ENCODE measurements at regions not wholly inside any gene's neighbourhood (a gene's known extent, or its start where the extent isn't known, plus 50 kb on each side); places are given as distances from the start of the nearest gene placed in this dataset.
A peak's percentile ranks its signal among the peaks of the same experiment; 100 is the strongest.

DNA sequence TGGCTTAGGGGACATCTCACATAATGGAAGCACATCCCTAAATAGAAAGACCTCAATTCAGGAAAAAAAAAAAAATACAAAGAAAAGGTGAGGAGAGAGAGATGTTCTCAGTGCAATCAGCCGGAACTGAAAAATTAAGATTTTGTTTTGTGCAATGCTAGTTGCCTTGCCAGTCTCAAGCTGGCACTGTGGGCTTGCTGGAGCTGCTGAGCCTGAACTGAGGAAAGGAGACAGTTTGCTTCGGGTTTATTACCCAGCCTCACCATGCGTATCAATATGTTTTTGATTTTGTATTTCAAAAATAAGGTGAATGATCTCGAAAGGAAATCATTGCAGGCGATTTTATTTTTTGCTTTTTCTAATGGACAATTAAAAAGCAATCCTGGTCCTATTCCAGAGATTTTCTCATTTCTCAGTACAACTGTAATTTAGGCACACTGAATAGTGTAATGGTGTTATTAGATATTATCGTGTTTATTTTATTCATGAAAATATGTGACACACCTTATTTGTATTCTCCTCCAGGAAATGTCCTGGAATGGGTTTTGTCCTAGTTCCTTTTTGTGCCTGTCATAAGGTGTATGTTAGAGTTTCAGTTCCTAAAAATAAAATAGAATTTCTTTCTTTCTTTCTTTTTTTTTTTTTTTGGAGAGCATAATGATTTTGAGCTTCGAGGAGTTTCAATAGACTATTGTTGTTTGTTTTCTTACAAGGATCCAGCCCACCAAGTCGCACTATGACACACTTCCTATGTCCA, 72.8 kb upstream of the ZEB2 start:
- Mint-ChIP-seq H3K4me1 (peaks cover 10% of the 10 kb centered on the region), H3K27me3 (ENCODE audit: low read depth) (no peaks in the 10 kb centered on the region), H3K27ac (no peak overlapping the region), H3K4me3 (no peak overlapping the region), H3K9me3 (peaks cover 2% of the 10 kb centered on the region), H3K36me3 (ENCODE audit: low read depth) (no peaks in the 10 kb centered on the region)
- TF ChIP-seq, protein P1, sequence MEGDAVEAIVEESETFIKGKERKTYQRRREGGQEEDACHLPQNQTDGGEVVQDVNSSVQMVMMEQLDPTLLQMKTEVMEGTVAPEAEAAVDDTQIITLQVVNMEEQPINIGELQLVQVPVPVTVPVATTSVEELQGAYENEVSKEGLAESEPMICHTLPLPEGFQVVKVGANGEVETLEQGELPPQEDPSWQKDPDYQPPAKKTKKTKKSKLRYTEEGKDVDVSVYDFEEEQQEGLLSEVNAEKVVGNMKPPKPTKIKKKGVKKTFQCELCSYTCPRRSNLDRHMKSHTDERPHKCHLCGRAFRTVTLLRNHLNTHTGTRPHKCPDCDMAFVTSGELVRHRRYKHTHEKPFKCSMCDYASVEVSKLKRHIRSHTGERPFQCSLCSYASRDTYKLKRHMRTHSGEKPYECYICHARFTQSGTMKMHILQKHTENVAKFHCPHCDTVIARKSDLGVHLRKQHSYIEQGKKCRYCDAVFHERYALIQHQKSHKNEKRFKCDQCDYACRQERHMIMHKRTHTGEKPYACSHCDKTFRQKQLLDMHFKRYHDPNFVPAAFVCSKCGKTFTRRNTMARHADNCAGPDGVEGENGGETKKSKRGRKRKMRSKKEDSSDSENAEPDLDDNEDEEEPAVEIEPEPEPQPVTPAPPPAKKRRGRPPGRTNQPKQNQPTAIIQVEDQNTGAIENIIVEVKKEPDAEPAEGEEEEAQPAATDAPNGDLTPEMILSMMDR (IDR thresholded peaks at IDR 0.05; ENCODE audit: unreplicated experiment in 3 of 3) = no peak

DNA sequence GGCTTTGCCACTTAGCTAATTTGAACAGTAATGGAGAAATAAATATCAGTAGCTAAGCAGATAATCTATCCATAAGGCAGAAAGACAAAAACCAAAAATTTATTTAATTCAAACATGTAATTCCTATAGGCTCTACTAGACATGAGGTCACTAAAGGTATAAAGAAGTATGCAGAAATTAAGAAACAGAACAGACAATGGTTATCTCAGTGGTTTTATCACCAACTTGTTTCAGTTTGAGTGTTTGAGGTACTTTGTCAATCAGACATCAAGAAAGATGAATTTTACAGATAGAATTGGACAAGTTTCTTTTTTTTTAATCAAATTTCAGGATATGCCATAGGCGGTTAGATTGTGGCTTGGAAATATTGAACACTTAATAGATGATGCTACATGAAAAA, 67.4 kb upstream of the ZEB2 start:
- TF ChIP-seq, protein P1 (IDR thresholded peaks at IDR 0.05; ENCODE audit: unreplicated experiment in 3 of 3) = no peak
- peaks cover 9% of the 10 kb centered on the region for H3K4me1 Mint-ChIP-seq
- no peaks in the 10 kb centered on the region for H3K36me3 Mint-ChIP-seq (ENCODE audit: low read depth)
- H3K27ac Mint-ChIP-seq = no peak overlapping the region
- H3K9me3 Mint-ChIP-seq = peaks cover 2% of the 10 kb centered on the region
- H3K27me3 Mint-ChIP-seq (ENCODE audit: low read depth) = no peaks in the 10 kb centered on the region
- no peak overlapping the region for H3K4me3 Mint-ChIP-seq

DNA sequence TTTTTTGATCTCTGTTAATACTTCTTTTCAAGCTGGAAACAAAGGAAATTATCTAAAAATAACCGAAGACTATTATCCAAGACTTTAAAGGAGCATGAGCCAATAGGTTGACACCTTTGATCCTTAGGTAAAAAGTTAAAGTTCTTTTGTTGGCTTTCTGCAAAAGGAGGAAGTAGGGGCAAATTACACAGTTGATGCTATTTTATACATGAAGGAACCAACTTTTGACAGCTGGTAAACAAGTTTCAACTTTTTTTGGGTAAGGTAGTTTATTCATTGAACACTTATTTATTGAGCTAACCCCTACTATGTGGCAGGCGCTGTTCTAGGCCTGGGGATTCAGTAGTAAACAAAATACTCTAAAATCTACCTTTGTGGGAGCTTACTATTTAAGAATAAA, 66.6 kb upstream of the ZEB2 start:
- TF ChIP-seq, protein P1 (IDR thresholded peaks at IDR 0.05; ENCODE audit: unreplicated experiment in 3 of 3) = no peak
- peaks cover 18% of the 10 kb centered on the region for H3K4me1 Mint-ChIP-seq
- H3K9me3 Mint-ChIP-seq = peaks cover 2% of the 10 kb centered on the region
- no peaks in the 10 kb centered on the region for H3K27me3 Mint-ChIP-seq (ENCODE audit: low read depth)
- no peaks in the 10 kb centered on the region for H3K36me3 Mint-ChIP-seq (ENCODE audit: low read depth)
- H3K27ac Mint-ChIP-seq = no peak overlapping the region
- H3K4me3 Mint-ChIP-seq = no peak overlapping the region

DNA sequence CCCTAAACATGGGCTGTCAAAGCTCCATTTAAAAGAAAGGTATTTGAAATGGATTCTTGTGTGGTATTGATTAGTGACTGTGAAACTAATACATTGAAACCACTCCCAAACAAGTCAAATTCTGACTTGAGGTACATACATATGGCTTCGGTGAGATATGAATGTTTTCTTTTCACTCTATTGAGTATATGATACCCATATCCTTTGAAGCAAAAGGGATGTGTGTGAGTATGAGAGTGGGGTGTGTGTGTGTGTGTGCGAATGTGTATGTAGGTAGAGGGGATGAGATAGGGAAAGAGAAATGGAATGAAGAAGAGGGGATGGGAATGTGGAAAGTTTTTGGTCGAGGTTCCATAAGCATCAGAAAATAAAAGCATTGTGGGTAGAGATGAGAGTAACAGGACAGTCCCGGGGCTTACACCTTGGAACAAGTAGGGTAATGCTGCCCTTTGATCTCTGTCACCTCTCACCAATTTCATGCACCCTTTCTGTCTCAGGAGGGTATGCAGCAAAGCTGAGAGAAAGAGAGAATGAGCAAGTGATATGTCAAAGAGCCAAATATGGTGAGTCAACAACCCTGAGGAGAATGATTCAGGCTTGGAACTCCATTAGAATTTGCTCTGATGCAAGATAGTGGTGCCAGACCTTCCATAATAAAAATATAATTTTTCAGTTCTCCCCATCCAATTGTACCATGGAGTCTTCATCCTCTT, 64.0 kb upstream of the ZEB2 start:
- Mint-ChIP-seq H3K4me3 (no peak overlapping the region), H3K4me1 (peaks cover 34% of the 10 kb centered on the region), H3K9me3 (peaks cover 2% of the 10 kb centered on the region), H3K27me3 (ENCODE audit: low read depth) (no peaks in the 10 kb centered on the region), H3K36me3 (ENCODE audit: low read depth) (no peaks in the 10 kb centered on the region), H3K27ac (no peak overlapping the region)
- TF ChIP-seq, protein P1 (IDR thresholded peaks at IDR 0.05; ENCODE audit: unreplicated experiment in 3 of 3) = no peak

DNA sequence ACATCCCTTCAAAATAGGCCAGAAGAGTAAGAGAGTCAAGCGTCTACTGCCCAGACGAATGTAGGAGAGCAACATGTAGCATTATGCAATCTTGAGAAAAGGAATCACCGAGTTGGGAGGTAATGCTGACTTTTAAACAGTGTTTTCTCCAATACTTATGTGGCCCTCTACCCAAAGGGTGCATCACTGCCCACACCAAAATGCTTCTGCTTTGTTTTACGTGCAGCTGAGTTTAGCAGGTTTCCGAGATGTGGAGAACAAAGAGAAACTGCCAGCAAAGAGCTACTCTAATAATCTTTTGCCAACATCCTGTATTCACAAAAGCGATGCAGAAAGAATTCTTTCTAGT, 63.4 kb upstream of the ZEB2 start:
- peaks cover 34% of the 10 kb centered on the region for H3K4me1 Mint-ChIP-seq
- no peaks in the 10 kb centered on the region for H3K27me3 Mint-ChIP-seq (ENCODE audit: low read depth)
- H3K4me3 Mint-ChIP-seq = no peak overlapping the region
- H3K36me3 Mint-ChIP-seq (ENCODE audit: low read depth) = no peaks in the 10 kb centered on the region
- peak overlapping the region in 1 of 3 experiments; percentile 59 for H3K27ac Mint-ChIP-seq
- TF ChIP-seq, protein P1 (IDR thresholded peaks at IDR 0.05; ENCODE audit: unreplicated experiment in 3 of 3) = no peak
- peaks cover 2% of the 10 kb centered on the region for H3K9me3 Mint-ChIP-seq
